ENCODE measurements at regions not wholly inside any gene's neighbourhood (a gene's known extent, or its start where the extent isn't known, plus 50 kb on each side); places are given as distances from the start of the nearest gene placed in this dataset.

- TF ChIP-seq CTCF (conservative IDR thresholded peaks at IDR 0.05; ENCODE audit: low read depth, low read length) (no peak), EZH2 (IDR thresholded peaks at IDR 0.05; ENCODE audit: borderline replicate concordance, low read depth, low read length, poor library complexity, severe bottlenecking) (no peak)
Measured at GRCh38 chr15:62297522-62297921, 132.4 kb upstream of the C2CD4B start.

Measured in A673 (cell line).